ENCODE measurements at regions not wholly inside any gene's neighbourhood (a gene's known extent, or its start where the extent isn't known, plus 50 kb on each side); places are given as distances from the start of the nearest gene placed in this dataset.

DNA sequence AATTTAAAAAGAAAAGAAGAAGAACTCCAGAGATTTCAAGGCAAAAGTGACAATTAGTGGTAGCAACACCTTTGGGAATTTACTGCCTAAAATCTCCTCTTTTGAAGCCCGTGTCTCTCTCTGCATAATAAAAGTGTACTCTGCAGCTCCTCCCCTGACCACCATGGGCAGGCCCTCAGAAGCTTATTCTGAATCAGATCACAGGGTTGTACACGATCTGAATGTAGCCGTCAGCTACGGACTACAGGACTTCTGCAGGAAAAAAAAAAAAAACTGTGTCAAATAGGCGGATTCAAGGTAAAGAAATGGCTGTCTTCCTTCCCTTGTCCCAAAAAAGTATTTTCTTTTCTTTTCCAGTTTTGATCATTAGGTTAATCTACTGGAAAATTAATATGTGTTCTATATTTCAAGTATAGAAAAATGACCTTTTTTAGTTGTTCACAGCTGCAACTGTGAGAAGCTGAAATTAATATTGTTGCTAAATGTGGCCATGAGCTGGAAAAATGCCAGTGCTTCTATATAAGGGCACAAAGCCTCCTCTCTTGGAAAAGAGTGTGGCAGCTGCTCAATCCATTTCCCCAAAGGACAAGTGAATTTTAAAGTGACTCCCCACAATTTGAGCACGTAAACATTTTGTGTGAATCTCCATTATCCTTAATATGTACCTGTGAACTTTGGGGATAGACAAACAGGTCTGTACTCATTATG lies 397.4 kb downstream of the C6orf118 start:
- peak; percentile 74 for DNase-seq

DNA sequence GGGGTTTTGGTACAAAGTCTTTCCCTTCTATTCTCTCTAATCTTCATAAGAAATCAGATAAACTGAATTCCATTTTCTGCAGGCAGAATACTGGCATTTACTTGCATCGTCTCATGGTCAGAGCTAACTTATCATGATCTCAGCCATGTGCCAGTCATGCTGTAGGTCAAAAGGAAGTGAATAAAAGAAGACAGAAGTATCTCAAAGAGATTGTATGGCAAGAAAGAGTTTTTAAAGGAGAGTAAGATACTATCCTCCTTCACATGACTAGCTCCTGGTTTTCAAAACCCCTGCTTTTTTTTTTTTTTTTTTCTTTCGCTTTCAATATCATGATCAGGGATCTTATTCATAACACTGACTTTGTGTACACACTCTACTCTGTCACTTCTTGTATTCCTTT lies 398.3 kb downstream of the C6orf118 start:
- DNase-seq, result no peak

DNA sequence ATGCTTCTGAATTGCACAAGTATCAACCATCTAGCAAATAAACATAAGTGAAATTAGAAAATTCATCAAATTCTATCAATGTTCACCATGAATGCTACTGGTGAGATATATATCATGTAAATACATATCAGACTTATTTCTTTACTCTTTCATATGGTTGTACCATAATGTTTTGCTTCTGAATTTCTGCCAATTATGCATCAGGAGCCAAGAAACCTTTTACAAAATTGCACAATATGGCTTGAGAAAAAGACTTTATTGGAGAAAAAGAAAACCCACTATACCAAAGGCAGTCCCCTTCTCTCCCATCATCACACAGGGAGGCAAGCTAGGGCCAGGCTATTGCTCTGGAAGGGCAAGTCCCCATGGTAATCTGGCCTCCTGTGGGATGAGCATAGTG lies 402.6 kb downstream of the C6orf118 start:
- no peak for DNase-seq

DNA sequence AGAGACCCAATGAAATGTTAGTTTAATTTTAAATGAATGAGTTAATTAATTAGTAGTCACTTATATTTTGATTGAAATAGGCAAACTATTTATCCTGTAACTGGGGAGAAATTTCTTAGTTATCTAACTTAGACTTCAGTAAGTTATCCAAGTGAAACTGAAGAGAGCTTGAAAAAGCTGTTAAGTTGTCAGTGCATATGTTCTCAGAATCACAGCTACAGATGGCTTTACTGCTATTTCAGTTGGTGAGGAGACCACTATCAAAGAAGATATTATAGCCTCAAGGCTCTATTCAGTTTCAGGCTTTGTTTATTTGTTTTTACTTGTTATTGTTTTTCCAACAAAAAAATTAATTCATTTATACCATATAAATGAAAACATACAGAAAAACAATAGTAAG lies 404.1 kb downstream of the C6orf118 start:
- no peak for DNase-seq

DNA sequence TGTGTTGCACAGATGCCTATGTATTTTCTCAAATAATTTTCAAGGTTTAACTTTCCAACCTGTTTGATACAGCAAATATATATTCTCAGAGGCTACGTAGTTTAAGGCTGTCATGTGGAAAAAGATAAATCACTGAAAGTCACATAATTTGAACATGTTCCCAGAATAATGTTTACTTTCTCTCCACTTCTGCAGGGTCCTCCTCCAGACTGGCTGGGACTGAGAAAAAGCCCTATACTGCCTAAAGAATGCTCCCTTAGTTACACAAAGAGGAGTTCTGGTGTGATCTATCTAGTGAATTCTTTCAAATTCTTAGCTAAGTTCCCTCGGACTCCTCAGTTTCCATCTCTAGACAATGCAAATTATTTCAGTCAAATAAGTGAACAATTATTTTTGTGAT lies 411.0 kb downstream of the C6orf118 start:
- no peak for DNase-seq

DNA sequence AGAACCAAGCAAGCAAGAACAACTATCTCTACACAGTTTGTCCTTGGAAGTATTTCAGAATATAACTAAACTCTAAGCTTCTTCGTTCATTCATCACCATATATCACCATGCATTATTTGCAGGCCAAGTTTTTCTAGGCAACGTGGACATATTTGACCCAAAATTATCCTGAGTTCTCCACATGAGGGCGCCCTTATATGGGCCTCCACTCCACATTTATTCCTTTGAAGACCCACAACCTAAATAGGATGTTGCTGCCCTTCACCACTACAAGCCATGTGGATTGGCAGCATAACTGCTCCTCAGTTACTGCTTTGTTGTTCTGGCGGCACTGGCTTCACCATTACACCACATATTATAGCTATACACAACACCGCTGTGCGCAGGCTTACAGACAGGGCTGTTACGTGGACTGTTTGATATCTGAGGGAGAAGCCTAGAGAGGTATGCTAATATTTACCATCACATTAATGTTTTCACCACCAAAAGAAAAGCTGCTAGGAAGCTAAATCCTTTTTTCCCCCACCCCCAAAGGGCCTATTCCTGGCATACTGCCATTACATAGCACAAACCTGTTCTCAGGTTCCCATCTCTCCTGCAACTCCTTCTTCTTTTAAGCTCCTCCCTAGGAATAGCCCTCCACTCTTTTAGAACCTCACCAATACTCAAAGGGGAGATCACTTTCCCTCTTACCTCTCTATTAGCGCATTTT lies 411.7 kb downstream of the C6orf118 start:
- peak; percentile 88 for DNase-seq

DNA sequence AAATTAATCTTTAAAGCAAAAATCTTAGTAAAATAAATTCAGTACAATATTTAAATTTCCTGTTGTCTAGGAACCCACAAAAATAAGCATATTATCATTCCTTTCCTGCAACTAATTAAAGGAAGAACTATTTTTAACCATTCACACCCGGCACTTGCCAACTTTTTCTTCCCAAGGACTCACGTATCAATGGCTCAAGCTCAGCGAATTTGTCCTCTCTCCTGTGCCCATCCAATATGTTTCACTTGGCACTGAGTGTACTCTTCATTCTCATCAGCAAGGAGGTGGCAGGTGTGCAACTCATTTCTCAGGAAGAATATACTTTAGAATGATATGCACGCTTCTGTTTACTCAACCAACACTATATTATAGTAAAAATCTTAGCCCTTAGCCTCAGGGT lies 419.4 kb downstream of the C6orf118 start:
- DNase-seq, result no peak

DNA sequence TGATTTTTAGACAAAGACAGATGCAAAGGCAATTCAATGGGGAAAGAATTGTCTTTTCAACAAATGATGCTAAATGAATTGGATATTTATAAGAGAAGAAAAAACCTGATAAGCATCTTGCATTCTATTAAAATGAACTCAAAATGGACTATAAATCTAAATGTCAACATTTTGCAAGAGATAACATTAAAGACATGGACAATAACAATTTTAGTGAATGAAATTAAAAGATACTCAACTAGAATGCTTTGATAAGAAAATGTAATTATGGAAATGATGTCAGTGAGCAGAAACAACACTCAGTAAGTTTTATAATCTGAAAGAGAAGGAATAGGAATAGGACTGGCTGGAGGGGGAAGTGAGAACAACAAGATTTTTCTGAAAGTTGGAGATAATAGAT lies 421.7 kb downstream of the C6orf118 start:
- DNase-seq, result no peak

DNA sequence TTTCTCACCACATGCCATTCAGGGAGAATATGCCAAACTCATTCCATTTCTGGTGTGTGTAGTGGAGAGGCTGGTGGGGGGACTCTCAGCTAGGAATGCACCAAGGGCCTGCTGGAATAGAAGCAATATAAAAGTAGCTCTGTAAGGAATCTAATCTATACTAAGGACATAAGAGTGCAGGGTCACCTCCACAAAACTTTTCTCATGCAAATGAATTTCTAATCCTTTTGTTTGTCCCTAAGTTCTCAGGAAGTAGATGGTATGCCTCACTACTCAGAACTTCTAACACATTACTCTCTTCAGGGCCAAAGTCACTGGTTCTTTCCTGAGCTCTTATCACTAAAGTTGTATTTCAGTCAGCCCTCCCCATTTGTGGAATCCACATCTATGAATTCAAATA lies 427.2 kb downstream of the C6orf118 start:
- DNase-seq, result no peak

DNA sequence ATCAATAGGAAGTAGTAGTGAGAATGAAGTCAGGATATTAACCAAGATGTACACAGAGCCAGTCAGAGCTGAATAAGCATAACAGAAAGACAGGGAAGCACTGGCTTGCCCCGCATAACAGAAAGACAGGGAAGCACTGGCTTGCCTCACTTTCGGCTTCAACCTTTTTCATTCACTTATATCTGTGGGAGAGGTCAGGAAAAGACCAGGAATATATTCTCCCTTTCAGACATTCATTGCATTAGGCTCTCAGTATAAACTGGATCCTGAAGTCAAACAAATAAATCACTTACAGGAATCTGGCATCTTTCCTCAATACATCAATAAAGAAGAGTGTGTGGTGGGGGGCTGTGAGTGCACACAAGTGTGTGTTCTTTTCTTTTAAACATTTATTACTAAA lies 437.6 kb downstream of the C6orf118 start:
- no peak for DNase-seq

DNA sequence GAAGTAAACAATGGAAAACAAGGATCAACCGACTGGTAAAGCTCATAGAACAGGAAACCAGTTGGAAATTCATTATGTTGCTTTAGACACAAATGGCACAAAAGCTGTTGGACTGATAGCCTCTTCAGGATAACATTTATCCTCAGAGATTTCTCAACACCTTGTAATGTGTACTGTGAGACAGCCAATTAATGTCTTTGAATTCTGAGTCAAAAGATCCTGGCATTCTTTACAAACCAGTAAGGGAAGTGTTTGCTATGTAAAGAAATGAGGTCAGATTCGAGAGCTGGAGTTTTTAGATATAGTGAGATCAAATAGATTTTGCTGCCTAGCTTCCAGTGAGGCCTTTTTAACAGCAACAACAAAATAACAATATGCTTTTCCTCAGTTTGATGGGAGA lies 439.2 kb downstream of the C6orf118 start:
- peak; percentile 72 for DNase-seq

DNA sequence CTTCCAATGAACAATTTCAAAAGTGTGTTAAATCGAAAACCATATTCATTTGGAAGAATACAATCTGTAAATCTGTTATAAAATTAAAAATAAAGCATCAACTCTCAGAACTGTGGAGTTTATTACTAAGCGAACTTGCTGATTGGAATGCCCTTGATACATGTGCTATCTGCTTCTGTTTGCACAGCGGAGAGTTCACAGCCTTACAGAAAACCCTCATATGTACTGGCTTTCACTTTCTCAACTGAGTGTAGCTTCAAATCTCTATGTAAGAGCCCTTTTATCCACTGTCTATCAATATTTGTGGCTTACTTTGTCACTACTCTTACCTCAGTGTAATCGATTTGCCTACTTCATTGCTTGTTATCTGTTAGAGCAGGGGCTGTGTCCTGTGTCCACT lies 447.4 kb downstream of the C6orf118 start:
- DNase-seq, result no peak

DNA sequence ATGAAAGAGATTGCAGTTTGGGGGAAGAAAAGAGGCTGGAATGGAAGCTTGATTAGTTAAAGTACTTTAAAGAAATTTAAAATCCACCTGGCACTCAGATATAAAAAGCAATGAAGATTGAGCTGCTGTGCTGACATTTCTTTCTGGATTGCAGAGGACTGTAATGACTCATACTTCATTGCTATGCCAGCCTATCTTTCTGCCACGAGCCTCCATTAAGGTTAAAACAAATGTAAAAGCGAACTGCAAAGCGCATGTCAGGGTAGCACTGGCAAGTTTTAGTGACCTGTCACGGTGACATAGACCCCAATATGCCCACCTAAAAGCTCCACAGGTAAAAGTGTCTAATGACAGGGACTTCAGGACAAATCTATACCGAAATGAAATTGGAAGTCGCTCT lies 449.6 kb downstream of the C6orf118 start:
- no peak for DNase-seq

DNA sequence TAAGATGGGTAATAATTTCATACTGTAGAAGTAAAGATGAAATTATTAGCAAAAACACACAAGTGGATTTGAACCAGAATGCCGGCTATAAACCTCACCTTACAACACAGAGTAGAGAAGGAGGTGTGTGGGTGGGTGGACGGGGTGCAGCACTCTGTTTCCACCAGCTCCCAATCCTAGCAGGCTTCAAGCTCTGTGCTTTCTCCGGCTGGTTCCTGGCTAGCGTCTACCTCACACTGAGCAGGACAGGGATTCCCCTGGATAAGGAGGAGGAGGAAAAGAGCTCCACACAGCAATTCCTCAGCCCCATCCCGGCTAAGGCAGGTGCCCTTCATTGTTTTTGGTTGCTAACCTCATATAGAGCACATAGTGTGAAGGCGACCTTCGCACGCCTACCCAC lies 453.3 kb downstream of the C6orf118 start:
- DNase-seq, result no peak

DNA sequence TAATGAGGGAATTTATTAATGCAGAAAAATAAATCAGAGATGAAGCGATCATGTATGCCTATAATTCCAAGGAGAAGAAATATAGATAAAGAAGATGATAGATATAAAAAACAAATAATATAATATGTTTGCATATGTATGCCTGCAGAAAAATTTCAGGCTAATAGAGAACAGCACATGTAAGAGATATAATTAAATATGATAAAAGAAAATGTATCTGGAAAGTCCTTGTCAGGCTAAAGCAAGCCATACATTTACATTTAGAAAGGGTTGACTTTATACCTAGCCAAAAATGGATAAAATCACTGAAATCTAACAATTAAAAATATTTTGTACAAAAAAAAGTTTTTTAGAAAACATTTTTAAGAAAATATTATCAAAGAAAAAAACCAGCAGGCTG lies 454.1 kb downstream of the C6orf118 start:
- no peak for DNase-seq

DNA sequence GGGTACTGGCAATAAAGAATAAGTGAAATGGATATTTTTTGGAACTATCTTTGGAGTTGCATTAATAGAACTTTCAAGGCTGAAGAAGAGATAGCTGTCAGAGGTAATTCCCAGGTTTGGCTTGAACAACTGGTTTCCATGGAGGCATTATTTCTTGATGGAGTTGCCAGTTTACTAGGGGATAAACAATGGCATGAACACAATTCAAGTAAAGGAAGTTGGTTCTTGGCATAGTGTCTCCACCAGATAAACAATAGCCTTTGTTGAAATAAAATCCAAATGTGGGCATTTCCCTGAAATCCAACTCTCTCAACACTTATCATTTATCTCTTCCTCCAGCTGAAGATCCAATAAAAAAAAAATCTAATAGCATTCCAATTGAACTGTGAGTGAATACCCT lies 454.9 kb downstream of the C6orf118 start:
- no peak for DNase-seq

DNA sequence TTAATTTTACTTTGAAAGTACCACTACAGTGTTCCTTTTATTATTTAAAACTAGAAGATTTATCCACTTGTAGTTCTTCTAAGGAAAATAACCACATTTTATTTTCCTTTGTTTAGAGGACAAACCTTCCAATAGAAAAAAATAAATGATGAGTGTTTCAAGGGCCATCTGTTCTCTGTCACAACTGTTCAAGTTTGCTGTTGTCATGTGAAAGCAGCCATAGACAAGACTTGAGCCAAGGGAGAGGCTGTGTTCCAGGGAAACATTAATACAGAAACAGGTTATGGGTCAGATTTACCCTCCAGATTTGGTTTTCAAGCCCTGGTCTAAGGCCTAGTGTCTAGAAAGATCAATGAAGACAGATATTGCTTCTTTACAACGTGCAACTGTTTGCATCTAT lies 463.6 kb downstream of the C6orf118 start:
- DNase-seq, result no peak

DNA sequence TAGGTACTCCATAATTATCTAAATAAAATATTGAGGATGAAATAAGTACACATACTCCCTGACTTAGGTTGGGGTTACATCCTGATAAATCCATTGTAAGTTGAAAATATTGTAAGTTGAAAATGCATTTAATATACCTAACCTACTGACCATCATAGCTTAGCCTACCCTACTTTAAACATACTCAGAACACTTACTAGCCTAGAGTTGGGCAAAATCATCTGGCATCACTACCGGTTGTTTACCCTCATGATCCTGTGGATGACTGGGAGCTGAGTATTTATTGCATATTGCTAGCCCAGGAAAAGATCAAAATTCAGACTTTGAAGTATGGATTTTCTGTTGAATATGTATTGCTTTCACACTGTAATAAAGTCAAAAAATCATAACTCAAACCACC lies 467.3 kb downstream of the C6orf118 start:
- DNase-seq, result no peak

DNA sequence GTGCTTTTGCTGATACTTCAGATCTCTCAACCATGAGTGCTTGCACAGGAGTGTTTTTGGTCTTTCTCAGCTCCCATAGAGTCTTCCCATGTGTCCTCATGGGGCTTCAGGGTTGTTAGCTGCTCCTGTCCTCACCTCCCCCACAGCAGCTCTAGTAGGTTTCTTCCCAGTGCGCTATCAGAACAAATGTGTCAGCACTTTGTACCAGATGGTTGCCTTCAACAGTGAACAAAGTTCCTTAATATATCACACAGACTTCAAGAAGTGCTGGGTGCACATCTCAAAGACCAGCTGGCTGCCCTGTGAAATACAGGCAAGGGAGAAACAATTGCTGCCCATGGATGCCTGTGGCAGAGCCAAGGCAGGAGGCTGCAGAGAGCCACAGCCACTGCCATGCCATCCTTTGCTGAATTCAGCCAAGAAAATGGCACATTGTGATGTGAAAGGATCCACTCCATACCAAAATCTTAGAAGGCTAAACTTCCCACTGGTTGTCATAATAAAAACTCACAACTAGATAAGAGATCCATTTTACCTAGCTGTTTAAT lies 471.3 kb downstream of the C6orf118 start:
- no peak for DNase-seq

DNA sequence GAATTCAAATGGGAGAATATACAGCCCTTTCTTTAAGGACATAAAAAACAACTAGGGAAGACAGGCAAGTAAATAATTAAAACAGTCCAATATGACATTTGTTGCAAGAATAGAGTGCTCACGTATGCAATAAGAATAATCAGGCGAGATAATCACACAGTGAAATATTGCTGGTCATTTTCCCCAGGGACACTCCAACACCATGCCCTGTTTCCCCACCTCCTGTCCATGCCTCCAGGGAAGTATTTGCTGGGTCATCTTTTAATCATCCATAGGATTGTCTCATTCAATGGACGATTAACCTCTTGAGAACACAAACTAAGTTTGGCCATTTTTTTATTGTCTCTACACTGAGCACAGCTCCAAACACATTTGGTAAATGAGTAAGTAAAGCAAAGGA lies 472.9 kb downstream of the C6orf118 start:
- DNase-seq, result no peak

DNA sequence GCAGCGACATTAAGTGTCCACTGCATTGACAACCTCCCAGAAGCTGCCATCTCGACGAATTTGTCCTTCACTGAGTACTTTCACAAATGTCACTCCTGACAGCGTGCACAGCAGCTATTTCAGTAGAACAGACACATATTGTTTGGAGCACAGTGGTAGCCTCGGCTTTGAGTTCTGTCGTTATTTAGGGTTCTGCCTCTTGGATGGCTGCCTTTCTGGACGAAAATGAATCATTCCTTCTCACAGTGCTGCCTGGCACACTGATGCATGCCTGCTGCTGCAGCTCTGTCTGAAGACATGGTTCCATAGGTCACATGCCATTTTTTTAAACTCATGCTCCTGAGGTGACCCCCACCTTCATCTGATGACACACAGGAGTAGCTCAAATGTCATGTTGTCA lies 477.0 kb downstream of the C6orf118 start:
- DNase-seq, result no peak

DNA sequence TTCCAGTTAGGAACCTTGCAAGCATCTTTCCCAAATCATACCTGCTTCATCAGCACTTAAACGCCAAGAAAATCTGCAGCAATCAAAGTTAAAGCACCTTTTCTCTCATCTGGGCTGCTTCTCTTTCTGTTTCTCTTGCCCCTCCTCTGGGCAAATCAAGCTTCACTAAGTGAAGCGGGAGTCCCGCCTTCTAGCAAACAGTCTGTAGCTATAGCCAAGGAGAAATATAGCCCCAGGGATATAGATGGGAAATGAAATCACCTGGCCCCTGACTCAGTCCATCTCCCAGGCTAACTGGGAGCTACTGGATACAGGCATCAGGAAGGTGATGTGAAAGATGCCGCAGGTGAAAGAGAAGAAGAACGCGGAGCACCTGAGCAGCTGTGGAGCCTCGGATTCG lies 481.9 kb downstream of the C6orf118 start:
- no peak for DNase-seq

DNA sequence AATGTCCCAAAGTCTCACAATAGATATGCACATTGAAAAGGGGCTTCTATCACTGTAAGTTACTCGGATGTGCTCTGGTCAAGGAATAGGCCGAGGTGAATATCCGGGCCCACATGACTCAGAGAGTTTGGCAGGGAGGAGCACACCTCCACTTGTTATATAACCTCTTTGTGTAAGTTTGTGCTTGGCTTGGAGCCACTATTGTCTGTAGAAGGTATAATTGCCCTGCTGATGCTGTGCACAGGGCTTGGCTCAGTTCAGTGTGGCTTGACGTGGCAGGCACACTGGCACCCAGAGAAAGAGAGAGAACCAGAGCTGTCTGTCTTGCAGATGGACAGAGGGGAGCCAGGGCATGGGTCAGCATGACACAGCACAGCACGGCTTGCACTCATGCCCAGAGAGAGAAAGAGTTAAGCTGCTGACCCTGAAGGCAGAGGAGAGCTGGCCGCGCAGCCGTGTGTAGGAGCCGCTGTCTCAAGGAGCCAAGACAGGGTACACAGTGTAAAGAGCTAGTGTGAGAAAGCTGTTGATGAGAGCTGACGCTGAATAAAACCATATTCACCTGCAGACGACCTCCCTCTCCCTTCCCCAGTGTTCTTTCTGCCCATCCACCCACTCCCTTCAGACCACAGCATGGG lies 482.5 kb downstream of the C6orf118 start:
- peak; percentile 9 for DNase-seq

DNA sequence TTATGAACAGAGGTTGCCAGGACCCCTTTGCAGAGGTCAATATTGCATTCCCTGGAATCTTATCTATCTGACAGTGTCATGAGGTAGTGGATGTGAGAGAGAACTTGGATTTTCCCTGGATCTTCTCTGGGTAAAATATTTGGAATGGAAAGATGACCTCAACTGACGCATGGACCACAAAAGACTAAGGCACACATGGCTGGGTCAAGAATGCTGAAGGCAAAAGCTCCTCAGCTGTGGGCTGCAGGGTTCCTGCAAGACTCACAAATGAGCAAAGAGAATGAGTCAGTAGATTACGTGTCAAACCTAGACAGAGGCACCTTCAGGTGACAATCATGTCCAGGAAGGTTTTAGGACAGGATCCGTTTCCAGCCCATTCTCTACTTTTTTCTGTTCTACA lies 484.0 kb downstream of the C6orf118 start:
- DNase-seq, result no peak
